Chondrocyte (in vitro differentiated cells): ENCODE measurements at regions not wholly inside any gene's neighbourhood (a gene's known extent, or its start where the extent isn't known, plus 50 kb on each side); places are given as distances from the start of the nearest gene placed in this dataset.

Experiments used
- DNase-seq: peaks from one replicate; pipeline ENCODE4 v3.0.0; 2021; ENCODE audit warnings: mixed read lengths, low spot score
- H3K27ac Mint-ChIP-seq: one replicate; pipeline ENCODE4 v1.8.0; 2021; ENCODE audit warnings: mild to moderate bottlenecking, moderate library complexity, mixed read lengths; ENCODE audit not compliant: unreplicated experiment
- H3K27me3 Mint-ChIP-seq: 2 replicates; pipeline ENCODE4 v1.8.0; 2021; ENCODE audit warnings: low read depth, mixed read lengths
- H3K36me3 Mint-ChIP-seq: 2 replicates; pipeline ENCODE4 v1.8.0; 2021; ENCODE audit warnings: low read depth, mixed read lengths
- H3K4me1 Mint-ChIP-seq: 2 replicates; pipeline ENCODE4 v1.8.0; 2021; ENCODE audit warnings: low read depth, mild to moderate bottlenecking, mixed read lengths
- H3K4me3 Mint-ChIP-seq: one replicate; pipeline ENCODE4 v1.8.0; 2021; ENCODE audit warnings: mild to moderate bottlenecking, moderate library complexity, mixed read lengths; ENCODE audit not compliant: unreplicated experiment
- H3K9me3 Mint-ChIP-seq: 2 replicates; pipeline ENCODE4 v1.8.0; 2021; ENCODE audit warnings: low read depth, mixed read lengths
- CTCF ChIP-seq: fragments of 200-600 bp; sonication (generic); IDR thresholded peaks from 2 replicates; pipeline ENCODE4 v1.5.0; 2021; ENCODE audit warnings: antibody characterized with exemption, mild to moderate bottlenecking, moderate library complexity

- peaks cover 5% of the 10 kb centered on the region for H3K4me1 Mint-ChIP-seq
- H3K27me3 Mint-ChIP-seq = no peaks in the 10 kb centered on the region
- H3K27ac Mint-ChIP-seq = no peak overlapping the region
- peak; percentile 91 for TF ChIP-seq CTCF
- DNase-seq = no peak
- H3K4me3 Mint-ChIP-seq = no peak overlapping the region
- no peaks in the 10 kb centered on the region for H3K36me3 Mint-ChIP-seq
- no peaks in the 10 kb centered on the region for H3K9me3 Mint-ChIP-seq
Measured at GRCh38 chr7:81469869-81470723, 299.8 kb downstream of the HGF start.

GRCh38 chr7:81469153-81469868 lies 300.5 kb downstream of the HGF start:
- Mint-ChIP-seq H3K9me3 (no peaks in the 10 kb centered on the region), H3K27me3 (no peaks in the 10 kb centered on the region), H3K27ac (no peak overlapping the region), H3K36me3 (no peaks in the 10 kb centered on the region), H3K4me3 (no peak overlapping the region), H3K4me1 (peaks cover 5% of the 10 kb centered on the region)
- no peak for TF ChIP-seq CTCF
- no peak for DNase-seq

GRCh38 chr7:81468526-81468925 lies 301.3 kb downstream of the HGF start:
- Mint-ChIP-seq H3K9me3 (no peaks in the 10 kb centered on the region), H3K4me3 (no peak overlapping the region), H3K4me1 (peaks cover 5% of the 10 kb centered on the region), H3K27me3 (no peaks in the 10 kb centered on the region), H3K27ac (no peak overlapping the region), H3K36me3 (no peaks in the 10 kb centered on the region)
- no peak for TF ChIP-seq CTCF
- DNase-seq = no peak

- H3K36me3 Mint-ChIP-seq = no peaks in the 10 kb centered on the region
- H3K27me3 Mint-ChIP-seq = no peaks in the 10 kb centered on the region
- no peak overlapping the region for H3K27ac Mint-ChIP-seq
- H3K4me1 Mint-ChIP-seq = peaks cover 5% of the 10 kb centered on the region
- TF ChIP-seq CTCF = no peak
- no peak overlapping the region for H3K4me3 Mint-ChIP-seq
- DNase-seq = no peak
- no peaks in the 10 kb centered on the region for H3K9me3 Mint-ChIP-seq
Measured at GRCh38 chr7:81467964-81468363, 301.9 kb downstream of the HGF start.

- Mint-ChIP-seq H3K4me1 (no peaks in the 10 kb centered on the region), H3K36me3 (no peaks in the 10 kb centered on the region), H3K4me3 (no peak overlapping the region), H3K27ac (no peak overlapping the region), H3K9me3 (no peaks in the 10 kb centered on the region), H3K27me3 (no peaks in the 10 kb centered on the region)
- no peak for TF ChIP-seq CTCF
- no peak for DNase-seq
Measured at GRCh38 chr7:81462672-81463071, 307.2 kb downstream of the HGF start.
